ENCODE measurements at regions not wholly inside any gene's neighbourhood (a gene's known extent, or its start where the extent isn't known, plus 50 kb on each side); places are given as distances from the start of the nearest gene placed in this dataset.

DNA sequence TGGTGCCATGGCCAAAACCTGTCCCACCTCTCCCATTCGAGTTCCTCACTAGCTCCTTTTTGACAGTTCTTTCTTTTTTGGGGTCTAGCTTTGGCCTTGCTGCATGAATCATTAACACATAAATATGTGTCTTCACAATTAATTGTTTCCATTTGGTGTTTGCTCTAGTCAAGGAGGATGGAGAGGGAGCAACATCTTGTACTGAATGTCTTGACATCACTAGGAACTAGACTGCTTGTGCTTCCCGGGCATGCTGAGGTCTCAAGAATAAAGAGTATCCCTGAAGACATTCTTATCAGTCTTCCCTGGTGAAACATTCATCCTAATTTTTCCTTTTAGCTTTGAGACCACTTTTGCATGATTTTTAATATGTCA is 77.0 kb upstream of the ESR1 start:
- H3K36me3 ChIP-seq (ENCODE audit: insufficient read depth, low read length), result no peaks in the 10 kb centered on the region
- TF ChIP-seq EZH2 (IDR thresholded peaks at IDR 0.05; ENCODE audit: borderline replicate concordance, low read depth, low read length, severe bottlenecking), result no peak
- TF ChIP-seq, protein P1, sequence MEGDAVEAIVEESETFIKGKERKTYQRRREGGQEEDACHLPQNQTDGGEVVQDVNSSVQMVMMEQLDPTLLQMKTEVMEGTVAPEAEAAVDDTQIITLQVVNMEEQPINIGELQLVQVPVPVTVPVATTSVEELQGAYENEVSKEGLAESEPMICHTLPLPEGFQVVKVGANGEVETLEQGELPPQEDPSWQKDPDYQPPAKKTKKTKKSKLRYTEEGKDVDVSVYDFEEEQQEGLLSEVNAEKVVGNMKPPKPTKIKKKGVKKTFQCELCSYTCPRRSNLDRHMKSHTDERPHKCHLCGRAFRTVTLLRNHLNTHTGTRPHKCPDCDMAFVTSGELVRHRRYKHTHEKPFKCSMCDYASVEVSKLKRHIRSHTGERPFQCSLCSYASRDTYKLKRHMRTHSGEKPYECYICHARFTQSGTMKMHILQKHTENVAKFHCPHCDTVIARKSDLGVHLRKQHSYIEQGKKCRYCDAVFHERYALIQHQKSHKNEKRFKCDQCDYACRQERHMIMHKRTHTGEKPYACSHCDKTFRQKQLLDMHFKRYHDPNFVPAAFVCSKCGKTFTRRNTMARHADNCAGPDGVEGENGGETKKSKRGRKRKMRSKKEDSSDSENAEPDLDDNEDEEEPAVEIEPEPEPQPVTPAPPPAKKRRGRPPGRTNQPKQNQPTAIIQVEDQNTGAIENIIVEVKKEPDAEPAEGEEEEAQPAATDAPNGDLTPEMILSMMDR (IDR thresholded peaks at IDR 0.05; ENCODE audit: borderline replicate concordance, extremely low read depth, low read length, poor library complexity, severe bottlenecking), result no peak
- no peak overlapping the region for H2AFZ ChIP-seq (ENCODE audit: low read depth, low read length)
- no peaks in the 10 kb centered on the region for H4K20me1 ChIP-seq (ENCODE audit: insufficient read depth, low read length)
- no peak overlapping the region for H3K4me2 ChIP-seq (ENCODE audit: insufficient read depth, low read length)
- H3K27ac ChIP-seq (ENCODE audit: low read length), result no peak overlapping the region
- no peaks in the 10 kb centered on the region for H3K79me2 ChIP-seq (ENCODE audit: insufficient read depth, low read length)
- H3K4me1 ChIP-seq (ENCODE audit: insufficient read depth, low read length), result no peaks in the 10 kb centered on the region
- H3K9me3 ChIP-seq (ENCODE audit: insufficient read depth, low read length, severe bottlenecking), result no peaks in the 10 kb centered on the region
- DNase-seq (no peak), ATAC-seq (ENCODE audit: insufficient read depth, low read depth) (no peak)
- H3K9ac ChIP-seq (ENCODE audit: low read depth, low read length), result no peak overlapping the region
- no peaks in the 10 kb centered on the region for H3K27me3 ChIP-seq (ENCODE audit: insufficient read depth, low read length, poor library complexity)
- H3K4me3 ChIP-seq (ENCODE audit: low read depth in 1 of 2, low read length in 2 of 2), result no peak overlapping the region

DNA sequence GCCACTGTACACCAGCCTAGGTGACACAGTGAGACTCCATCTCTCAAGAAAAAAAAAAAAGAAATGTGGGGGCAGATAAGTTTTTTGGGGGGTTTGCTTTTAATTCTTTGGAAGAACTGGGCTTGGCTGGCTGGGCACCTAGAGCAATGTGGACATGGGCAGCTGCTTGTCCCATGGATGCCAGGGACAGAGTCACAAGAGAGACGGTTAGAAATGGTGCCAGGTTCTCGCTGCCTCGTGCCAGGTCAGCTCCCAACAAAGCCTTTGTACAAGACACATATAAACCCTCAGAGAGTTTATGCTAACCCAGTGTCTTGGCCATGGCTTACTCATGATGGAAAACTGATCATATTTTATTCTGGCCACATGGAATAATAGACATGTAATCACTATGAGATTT is 76.2 kb upstream of the ESR1 start:
- no peak for TF ChIP-seq EZH2 (IDR thresholded peaks at IDR 0.05; ENCODE audit: borderline replicate concordance, low read depth, low read length, severe bottlenecking)
- no peaks in the 10 kb centered on the region for H3K27me3 ChIP-seq (ENCODE audit: insufficient read depth, low read length, poor library complexity)
- H3K4me1 ChIP-seq (ENCODE audit: insufficient read depth, low read length), result no peaks in the 10 kb centered on the region
- no peak for ATAC-seq (ENCODE audit: insufficient read depth, low read depth)
- no peak overlapping the region for H3K4me2 ChIP-seq (ENCODE audit: insufficient read depth, low read length)
- DNase-seq, result no peak
- H3K4me3 ChIP-seq (ENCODE audit: low read depth in 1 of 2, low read length in 2 of 2), result no peak overlapping the region
- H3K79me2 ChIP-seq (ENCODE audit: insufficient read depth, low read length), result no peaks in the 10 kb centered on the region
- H2AFZ ChIP-seq (ENCODE audit: low read depth, low read length), result no peak overlapping the region
- H3K36me3 ChIP-seq (ENCODE audit: insufficient read depth, low read length), result no peaks in the 10 kb centered on the region
- no peaks in the 10 kb centered on the region for H4K20me1 ChIP-seq (ENCODE audit: insufficient read depth, low read length)
- H3K9me3 ChIP-seq (ENCODE audit: insufficient read depth, low read length, severe bottlenecking), result no peaks in the 10 kb centered on the region
- H3K27ac ChIP-seq (ENCODE audit: low read length), result no peak overlapping the region
- H3K9ac ChIP-seq (ENCODE audit: low read depth, low read length), result no peak overlapping the region

DNA sequence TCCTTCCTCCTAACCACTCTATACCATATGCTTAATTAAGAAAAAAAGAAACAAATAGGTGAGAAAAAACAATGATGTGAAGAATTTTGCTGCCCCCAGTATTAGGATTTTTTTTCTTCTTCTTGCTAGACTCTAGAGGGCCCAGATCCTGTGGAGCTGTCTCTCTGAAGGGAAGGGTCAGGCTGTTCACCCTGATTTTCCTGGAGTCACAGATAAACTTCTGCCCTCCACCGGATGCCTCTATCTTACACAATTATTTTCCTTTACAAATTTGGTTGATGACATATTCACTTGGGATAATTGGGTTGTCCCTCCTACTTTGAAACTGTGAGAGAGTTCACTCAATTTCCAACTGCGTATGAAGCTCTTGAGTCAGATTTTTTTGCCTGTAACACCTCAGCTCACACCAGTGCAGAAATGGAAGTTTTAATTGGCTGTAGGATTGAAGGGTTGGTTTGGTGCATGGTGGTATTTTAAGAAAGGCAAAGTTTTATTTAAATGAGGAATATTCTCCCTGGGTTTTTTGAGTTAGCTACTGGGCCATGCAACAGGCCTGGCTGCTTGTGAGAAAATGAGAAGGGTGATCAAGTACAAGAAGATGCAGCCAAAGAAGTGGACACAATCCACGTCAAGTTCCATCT is 73.7 kb upstream of the ESR1 start:
- no peak overlapping the region for H3K4me3 ChIP-seq (ENCODE audit: low read depth in 1 of 2, low read length in 2 of 2)
- H3K79me2 ChIP-seq (ENCODE audit: insufficient read depth, low read length), result no peaks in the 10 kb centered on the region
- no peak overlapping the region for H3K27ac ChIP-seq (ENCODE audit: low read length)
- TF ChIP-seq, protein P1 (IDR thresholded peaks at IDR 0.05; ENCODE audit: borderline replicate concordance, extremely low read depth, low read length, poor library complexity, severe bottlenecking), result no peak
- no peak for TF ChIP-seq EZH2 (IDR thresholded peaks at IDR 0.05; ENCODE audit: borderline replicate concordance, low read depth, low read length, severe bottlenecking)
- ATAC-seq (ENCODE audit: insufficient read depth, low read depth) (no peak), DNase-seq (no peak)
- no peak overlapping the region for H3K4me2 ChIP-seq (ENCODE audit: insufficient read depth, low read length)
- H3K27me3 ChIP-seq (ENCODE audit: insufficient read depth, low read length, poor library complexity), result no peaks in the 10 kb centered on the region
- H3K9ac ChIP-seq (ENCODE audit: low read depth, low read length), result no peak overlapping the region
- no peaks in the 10 kb centered on the region for H4K20me1 ChIP-seq (ENCODE audit: insufficient read depth, low read length)
- H3K36me3 ChIP-seq (ENCODE audit: insufficient read depth, low read length), result no peaks in the 10 kb centered on the region
- no peak overlapping the region for H2AFZ ChIP-seq (ENCODE audit: low read depth, low read length)
- no peaks in the 10 kb centered on the region for H3K4me1 ChIP-seq (ENCODE audit: insufficient read depth, low read length)
- no peaks in the 10 kb centered on the region for H3K9me3 ChIP-seq (ENCODE audit: insufficient read depth, low read length, severe bottlenecking)

DNA sequence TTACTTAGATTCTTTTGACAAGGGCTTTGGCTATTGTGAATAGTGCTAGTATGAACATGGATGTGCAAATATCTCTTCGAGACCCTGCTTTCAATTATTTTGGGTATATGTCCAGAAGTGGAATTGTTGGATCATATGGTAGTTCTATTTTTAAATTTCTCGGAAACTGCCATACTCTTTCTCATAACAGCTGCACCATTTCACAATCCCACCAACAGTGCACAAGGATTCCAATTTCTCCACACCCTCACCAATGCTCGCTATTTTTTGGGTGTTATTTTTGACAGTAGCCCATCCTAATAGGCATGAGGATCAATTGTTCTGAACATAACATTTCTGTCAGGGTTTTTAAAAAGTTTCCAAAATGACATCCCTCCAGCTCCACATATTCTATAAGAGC is 69.2 kb upstream of the ESR1 start:
- TF ChIP-seq, protein P1 (IDR thresholded peaks at IDR 0.05; ENCODE audit: borderline replicate concordance, extremely low read depth, low read length, poor library complexity, severe bottlenecking), result no peak
- TF ChIP-seq EZH2 (IDR thresholded peaks at IDR 0.05; ENCODE audit: borderline replicate concordance, low read depth, low read length, severe bottlenecking), result no peak
- no peaks in the 10 kb centered on the region for H3K9me3 ChIP-seq (ENCODE audit: insufficient read depth, low read length, severe bottlenecking)
- no peaks in the 10 kb centered on the region for H3K79me2 ChIP-seq (ENCODE audit: insufficient read depth, low read length)
- no peaks in the 10 kb centered on the region for H3K27me3 ChIP-seq (ENCODE audit: insufficient read depth, low read length, poor library complexity)
- no peaks in the 10 kb centered on the region for H3K4me1 ChIP-seq (ENCODE audit: insufficient read depth, low read length)
- H3K9ac ChIP-seq (ENCODE audit: low read depth, low read length), result no peak overlapping the region
- H2AFZ ChIP-seq (ENCODE audit: low read depth, low read length), result no peak overlapping the region
- ATAC-seq (ENCODE audit: insufficient read depth, low read depth) (no peak), DNase-seq (no peak)
- no peak overlapping the region for H3K4me3 ChIP-seq (ENCODE audit: low read depth in 1 of 2, low read length in 2 of 2)
- no peak overlapping the region for H3K27ac ChIP-seq (ENCODE audit: low read length)
- no peak overlapping the region for H3K4me2 ChIP-seq (ENCODE audit: insufficient read depth, low read length)
- no peaks in the 10 kb centered on the region for H4K20me1 ChIP-seq (ENCODE audit: insufficient read depth, low read length)
- H3K36me3 ChIP-seq (ENCODE audit: insufficient read depth, low read length), result no peaks in the 10 kb centered on the region

Measured in DND-41 (cell line).